IPS DF 4.7 (cell line): ENCODE measurements at regions not wholly inside any gene's neighbourhood (a gene's known extent, or its start where the extent isn't known, plus 50 kb on each side); places are given as distances from the start of the nearest gene placed in this dataset.

Source experiments
- DNase-seq: peaks from one replicate; pipeline ENCODE4 v3.0.0-alpha.2; 2013; ENCODE audit warnings: low spot score; ENCODE audit errors: extremely low read depth

DNA sequence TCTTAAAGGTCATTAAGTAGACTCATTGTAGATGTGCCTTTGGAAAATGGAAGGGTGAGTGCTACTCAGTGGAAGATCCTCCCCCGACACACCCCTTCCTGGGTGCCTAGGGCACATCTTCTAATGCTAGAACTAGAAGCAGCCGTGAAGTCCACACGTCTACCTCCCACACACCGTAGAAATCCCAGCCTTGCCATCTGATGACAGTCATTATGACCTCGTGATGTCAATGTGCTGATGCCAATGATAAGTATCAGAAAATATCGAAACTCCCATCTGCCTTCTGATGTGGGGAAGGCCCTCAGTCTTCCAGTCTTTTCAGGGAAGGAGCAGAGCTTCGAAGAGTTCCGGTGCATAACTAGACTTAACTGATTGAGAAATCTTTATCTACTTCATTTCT, 282.1 kb upstream of the ROPN1 start:
- no peak for DNase-seq

DNA sequence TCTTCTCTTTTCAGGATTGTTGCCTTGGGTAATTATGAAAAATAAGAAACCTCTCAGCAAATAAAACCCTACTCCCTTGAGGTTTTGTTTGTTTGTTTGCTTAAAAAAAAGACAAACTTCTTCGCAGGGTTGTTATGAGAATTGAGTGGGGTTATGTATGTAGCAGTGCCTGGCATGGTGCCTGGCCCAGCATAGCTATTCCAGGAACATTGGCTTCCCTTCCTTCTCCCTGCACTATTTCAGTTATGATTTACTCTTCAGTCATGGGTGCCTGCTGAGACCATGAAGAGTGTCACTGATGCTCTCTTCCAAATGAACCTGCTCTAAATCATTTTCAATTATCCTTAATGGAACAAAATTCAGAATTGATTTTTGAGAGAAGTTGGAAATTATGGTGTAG, 283.5 kb upstream of the ROPN1 start:
- no peak for DNase-seq

DNA sequence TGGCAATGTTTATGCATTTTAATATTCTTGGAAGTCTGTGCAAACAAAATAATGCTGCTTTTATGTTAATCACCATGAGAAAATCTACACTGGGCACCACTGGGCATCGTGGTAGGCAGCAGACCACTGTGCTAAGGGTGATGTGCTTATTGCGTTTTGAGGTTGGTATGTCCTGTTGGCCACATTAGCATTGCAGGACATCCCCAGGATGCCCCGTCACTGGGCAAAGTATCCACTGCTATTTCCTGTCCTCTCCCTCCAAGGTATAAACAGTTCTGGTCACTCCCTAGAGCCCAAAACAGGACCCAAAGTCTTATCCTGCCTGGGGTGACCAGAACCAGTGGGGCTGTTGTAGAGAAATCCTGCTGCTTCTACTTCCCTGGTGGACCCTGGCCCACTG, 284.2 kb upstream of the ROPN1 start:
- no peak for DNase-seq

DNA sequence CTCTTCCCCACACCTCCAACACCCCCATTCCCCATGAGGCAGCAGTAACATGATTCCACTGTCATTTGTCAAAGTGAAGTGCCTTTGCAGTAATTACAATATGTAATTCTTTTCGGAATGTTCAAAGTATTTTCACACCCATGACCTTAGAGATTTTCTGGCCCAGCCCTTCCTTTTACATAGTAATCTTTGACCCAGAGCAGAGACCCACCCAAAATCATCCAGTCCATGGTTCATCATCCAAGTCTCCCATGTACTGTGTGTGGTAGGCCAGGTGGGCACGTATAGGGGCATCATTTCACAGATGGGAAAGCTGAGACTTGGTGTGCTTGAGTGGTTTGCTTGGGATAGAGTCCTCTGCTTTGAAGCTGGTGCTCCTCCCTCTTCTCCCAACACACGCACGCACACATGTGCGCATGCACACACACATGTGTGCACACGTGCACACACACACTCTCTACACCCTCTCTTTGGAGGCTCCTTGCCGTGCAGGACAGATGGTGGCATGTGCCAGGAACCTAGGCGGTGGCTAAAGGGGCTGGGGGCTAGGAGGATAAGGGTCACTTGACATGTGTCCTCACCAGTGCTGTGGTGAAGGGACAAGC, 284.7 kb upstream of the ROPN1 start:
- no peak for DNase-seq

DNA sequence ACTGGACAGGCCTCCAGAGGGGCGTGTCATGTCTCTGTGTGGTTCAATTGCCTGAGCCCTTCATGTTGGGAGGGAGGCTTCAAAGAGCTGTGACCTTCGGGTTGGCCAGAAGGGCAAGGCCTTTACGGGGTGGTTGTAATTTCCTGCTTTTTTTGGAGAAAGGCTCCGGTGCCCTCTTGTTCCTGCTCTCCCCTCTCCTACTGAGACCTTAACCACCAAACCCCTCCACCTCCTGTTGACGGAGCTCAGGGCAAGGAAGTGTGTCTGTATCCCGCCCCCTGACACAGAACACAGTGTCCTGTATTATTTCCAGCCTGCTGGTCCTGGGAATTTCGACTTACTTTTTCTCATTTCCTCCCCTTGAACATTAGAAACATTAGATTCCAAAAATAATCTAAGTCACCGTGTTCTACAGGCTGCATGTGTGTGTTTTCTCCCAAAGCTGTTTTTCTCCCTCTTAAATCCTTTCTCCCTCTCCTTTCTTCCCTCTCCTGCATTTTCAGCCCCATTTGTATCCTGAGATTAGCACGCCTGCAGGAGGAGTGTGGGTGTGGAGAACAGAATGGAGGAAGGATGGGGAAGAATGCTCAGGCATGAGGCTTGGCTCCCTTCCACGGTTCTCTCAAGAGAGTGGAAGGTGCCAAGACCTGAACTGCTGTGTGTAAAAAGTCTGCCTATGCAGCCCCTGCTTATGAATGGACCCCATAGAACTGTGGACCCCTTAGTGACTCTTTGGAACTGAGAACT, 285.4 kb upstream of the ROPN1 start:
- DNase-seq: no peak

DNA sequence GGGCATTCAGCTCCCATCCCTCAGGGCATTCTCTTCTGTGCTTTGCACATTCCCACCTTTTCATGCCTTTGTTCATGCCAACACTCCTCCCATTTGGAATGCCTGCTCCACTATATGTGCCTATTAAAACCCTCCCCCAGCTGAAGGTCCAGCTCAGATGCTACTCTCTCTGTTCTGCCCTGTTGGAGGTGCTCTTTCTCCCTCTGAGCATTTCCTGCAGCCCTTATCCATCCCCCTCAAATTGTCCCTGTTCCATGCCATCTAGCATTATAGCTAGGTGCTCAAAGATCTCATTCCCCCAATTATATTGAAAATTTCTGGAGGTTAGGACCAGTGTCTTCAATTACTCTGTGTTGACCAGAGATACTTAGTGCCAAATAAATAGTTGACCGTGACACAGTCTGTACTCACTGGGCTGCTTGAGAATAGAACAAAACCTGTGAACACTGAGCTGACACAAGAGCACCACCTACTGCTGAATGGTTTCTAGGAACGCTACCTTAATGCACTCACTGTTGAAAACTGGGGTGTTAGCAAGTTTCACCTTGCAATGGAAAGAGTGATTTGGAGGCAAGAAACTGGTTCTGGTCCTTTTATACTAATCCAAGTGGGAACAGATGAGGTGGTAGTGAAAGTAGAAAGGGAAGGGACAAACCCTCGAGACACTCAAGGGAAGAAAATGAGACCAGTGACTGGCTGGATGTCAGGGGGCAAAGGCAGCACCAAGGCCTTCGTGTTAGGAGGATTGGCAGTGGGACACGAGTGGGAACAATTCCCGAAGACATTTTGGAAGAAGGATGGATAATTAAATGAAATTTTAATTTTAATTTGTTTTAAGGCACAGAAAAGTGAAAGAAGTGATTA, 289.8 kb upstream of the ROPN1 start:
- DNase-seq: peak; percentile 41

DNA sequence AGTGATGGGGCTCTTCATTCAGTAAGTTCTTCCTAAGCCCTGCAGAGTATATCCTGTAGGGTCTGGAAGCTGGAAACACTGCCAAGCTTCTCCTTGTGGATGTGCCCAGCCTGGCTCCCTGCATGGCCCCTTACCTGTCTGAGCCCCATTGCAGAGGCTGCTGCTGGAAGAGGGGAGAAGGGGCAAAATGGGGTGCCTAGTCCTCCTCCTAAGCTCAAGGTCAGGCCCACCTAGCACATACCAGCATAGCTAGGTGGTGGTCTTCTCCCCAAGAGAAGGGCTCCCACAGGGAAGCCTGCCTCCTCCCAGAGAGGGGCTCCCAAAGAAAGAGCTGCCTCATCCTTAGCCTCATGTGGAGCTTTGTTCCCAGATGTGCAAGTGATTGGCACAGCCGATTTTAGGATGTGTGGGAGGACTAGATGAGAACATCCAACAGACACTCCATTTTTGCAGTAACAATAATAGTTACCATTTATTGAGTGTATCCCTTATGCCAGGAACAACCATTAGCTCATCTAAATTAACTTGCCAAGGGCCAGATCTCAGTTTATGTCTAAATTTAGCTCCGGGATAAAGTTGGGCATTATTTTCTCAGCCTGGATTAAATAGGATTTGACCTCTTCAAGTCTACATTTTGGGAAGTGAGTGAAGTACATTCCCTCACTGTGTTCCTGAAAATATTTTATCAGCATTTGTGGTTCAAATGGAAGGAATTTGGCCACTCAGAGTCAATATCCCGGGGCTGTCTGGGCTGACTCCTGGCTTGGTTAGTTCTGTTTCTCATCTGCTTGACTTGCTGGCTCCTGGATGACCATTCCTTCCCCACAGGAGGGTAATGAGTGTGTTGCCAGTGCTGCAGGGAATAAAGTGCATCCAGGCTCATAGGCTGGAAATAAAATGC, 291.1 kb upstream of the ROPN1 start:
- no peak for DNase-seq

DNA sequence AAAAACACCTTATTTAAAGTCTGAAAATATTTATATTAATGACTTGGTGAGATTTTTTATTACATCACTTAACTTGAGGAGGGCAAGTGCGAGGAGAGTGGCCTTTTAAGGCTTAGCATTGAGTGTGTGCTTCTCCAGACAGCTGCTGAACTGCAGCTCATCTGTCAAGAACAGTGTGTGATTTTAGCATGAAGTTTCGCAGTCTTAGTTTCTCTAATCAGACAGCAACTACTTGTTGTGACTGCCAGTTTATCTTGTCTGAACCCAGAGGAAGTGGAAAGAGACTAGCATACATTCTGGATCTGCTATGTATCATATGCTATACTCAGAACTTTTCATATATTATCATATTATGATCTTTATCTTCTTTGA, 291.7 kb upstream of the ROPN1 start:
- no peak for DNase-seq

DNA sequence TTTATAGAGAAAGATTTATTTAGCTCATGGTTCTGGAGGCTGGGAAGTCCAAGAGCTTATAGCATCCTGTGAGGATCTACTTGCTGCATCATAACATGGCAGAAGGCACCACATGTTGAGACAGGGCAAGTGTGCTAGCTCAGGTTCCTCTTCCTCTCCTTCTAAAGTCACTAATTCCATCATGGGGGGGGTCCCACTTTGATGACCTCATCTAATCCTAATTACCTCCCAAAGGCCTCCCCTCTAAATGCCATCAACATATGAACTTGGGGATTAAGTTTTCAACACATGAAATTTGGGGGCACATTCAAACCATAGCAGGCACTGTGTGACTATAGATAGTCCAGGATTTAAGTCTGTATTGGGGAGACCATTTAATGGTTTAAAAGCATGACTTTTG, 297.1 kb upstream of the ROPN1 start:
- no peak for DNase-seq

DNA sequence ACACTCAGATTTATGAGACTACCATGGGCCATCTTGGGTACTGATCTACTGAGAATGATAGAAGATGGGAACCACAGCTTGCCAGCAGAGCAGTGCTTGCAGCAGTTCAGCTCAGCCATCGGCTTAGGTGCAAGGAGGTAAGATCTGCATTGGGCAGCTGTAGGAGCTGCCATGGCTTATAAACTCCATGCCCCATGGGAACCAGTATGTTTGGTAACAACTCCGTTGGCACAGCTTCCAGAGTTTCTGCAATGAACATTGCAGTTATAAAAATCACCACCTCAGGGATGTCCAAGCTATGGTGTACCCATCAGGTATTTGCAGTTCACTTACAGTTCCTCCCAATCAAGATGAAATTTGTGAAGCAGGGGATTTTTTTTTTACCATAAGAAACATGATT, 299.1 kb upstream of the ROPN1 start:
- no peak for DNase-seq

DNA sequence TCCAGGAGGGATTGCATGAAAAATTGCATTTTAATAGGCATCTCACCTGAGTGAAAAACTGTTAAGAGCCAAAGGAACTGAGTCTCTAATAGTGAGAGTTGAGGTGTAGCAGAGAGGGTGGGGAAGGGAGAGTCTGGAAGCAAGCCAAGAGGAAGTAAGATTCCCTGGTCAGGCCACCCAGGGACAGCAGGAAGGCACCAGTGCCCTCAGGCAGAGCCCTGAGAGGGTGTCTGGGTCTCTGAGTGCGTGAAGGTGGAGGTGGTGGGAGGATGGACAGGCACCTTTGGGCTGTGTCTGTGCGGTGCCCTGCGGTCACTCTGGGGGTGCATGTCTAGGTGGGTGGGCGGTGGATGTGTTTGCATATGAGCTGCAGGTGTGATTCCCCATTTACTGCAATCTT, 300.4 kb upstream of the ROPN1 start:
- no peak for DNase-seq

DNA sequence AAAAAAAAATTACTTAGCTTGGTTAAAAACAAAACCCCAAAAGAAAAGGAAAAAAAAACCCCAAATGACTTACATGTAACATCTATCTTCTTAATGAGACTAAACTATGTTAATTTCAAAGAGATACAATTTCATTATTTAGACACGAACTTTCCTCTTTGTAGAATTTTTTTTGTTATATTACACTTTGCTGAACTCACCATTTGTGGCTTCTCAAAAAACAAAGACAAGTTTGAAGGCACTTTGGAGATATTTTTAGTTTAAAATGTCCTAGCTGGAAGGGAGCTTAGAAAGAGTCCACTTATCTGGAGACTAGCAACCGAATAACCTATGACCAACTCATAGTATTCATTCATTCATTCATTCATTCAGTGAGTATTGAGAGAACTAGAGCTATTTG, 301.7 kb upstream of the ROPN1 start:
- DNase-seq: no peak

DNA sequence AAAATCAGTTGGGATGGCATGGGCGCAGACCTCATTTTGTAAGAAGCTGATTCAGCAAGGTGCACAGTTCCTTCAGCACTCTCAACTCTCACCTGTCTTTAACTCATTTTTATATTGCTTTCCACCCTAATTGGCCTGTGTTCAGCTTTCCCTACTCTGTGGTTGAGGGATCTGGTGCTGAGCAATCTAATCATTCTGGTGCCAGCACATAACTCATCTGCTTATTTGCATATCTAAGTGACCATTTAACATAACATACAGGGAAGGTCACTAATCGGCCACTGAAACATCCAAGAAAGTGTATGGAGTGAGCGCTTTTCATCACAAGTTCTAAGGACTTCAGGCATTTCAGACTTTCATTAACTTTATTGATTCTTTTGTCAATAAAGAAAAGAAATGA, 303.4 kb upstream of the ROPN1 start:
- DNase-seq: no peak

DNA sequence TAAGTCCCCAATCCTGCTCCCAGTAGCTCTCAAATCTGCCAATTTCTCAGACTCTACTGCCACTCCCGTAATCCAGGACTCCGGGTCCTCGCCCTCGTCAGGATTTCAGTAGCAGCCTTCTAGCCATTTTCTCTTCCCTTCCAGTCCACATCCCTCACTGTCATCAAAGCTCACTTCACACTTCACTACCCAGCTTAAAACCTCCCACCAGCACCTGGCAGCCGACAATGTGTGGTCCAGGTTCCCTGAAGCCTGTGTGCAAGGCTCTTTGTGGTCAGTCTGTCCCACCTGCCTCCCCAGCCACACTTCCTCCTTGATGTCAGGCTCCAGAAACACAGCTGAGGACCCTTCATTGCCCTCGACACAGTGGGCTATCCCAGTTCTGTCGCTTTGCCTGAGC, 304.5 kb upstream of the ROPN1 start:
- no peak for DNase-seq

DNA sequence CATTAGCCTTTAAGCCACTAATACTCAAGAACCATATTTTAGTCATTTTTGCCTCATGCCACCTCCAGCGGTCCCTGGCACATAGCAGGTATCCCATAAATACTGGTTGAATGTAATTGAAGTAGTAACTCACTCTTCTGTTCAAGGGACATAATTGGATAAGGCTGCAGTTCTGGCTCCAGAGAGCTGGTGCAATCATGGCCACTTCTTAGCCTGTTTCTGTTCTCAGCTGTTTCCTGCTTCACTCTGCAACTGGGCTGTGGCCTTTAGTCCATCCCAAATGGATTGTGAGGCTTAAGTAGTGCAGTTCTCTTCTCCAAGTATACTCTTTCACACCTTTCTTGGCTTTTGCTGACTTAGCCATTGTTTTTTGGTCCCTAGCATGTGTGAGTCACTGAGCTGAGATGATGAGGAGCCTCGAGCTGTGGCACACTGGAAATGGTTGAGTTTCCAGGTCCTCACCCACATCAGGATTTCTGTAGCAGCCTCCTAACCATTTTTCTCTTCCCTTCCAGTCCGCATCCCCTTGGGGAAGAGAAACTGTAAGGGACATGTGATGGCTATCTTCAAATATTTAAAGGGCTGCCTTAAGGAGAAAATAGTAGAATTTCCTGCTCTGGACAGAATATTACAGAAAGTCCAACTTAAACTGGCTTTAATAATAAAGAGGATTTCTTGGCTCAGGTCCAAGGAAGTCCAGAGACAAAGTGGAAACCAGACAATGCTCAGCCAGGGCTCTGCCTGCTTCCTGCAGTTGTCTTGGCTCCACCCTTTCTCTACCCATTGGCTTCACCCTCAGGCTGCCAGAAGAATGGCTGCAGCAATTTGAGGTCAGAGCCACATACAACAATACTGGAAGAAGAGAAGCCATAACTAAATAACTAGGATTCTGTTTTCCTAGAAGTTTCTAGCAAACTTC, 305.4 kb upstream of the ROPN1 start:
- no peak for DNase-seq

DNA sequence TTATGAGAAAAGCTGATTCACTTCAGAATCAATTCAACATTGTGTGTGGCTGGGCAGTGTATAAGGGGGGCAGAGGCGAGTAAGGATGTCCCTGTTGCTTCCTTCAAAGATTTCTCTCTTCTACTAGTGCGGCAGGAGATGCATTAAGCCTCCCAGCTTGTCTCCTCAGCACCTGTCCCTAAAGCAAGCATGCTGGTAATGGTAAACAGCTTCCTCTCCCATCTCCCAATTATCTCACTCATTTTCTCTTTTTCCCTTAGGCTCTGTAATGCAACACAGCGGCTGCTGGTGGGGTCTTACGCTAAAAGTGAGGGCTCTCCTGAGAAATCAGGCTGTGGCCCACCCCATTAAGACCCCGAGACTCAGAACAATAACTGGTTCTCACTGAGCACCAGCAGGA, 306.4 kb upstream of the ROPN1 start:
- DNase-seq: no peak

DNA sequence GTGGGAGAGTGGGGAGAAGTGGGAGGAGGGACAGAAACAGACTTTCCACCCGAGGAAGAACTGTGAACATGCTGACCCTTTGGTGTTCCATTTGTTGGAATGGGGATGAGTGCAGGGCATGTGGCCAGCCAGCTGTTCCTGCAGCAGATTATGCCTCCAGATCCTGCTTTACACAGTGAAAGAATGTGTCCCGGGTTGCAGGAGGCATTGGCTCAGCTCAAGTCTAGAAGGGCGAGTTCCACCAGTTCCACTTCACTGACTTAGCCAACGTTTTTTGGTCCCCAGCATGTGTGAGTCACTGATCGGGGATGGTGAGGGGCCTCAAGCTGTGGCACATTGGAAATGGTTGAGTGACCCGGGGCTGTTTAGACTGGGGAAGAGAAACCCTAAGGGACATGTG, 307.0 kb upstream of the ROPN1 start:
- no peak for DNase-seq

DNA sequence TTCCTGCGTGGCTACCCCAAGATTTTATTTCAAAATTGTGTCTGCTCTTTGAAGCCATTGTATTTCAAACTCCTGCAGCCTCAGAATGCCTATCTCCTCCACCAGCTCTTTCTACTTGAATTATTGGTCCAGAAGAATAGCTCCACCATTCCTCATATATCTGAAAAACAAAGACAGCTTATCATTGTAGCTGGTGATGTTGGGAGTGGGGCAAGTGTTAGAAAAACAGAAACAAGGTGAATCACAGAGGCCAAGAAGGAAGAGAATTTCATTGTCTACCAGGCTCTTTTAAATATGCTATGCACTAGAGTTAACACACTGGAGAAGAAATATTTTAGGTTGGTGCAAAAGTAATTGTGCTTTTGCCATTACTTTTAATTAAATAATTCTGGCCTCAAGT, 307.9 kb upstream of the ROPN1 start:
- DNase-seq: no peak

DNA sequence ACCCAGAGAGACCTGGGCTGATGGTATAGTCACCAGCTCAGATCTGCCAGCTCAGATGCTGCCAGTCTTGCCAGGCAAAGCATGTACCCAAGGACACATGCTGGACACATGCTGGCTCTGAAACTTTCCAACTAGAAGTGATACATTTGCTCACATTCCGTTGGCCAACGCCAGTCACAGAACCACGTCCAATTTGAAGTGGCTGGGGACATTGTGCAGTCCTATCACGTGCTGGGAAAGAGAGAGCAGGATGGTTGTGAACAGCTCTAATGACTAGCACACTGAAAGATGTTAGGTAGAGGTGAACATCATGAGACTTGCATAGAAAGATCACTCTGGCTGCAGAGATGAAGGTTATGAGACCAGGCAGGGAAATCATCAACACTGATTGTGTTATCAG, 308.5 kb upstream of the ROPN1 start:
- DNase-seq: no peak

DNA sequence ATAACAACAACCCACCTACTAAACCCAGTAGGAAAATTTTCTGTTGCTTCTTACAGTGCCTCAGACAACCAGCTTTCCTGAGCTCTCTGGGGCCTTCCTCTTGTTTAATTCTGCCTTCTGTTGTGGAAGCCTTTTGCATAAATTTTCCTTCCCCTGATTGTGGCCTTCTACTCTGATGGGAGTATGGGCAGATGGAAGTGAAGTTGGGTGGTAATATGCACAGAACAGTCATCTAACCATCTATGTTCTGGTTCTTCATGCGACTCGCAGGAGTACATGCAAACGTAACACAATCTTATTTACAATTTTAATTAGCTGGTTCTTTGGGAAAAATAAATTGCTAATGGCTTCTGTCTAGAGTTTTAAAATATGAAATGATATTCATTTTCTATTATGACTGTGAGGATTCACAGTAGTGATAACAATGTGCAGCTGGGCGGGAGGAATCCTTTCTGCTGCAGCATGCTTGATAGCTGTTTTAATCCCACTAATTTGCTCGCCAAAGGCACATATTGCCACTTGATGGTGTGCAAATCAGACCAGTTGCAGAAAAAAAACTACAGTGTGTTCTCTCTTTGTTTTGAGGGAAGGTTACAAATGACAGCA, 311.5 kb upstream of the ROPN1 start:
- no peak for DNase-seq
